HG03521 (cell line): ENCODE measurements at regions not wholly inside any gene's neighbourhood (a gene's known extent, or its start where the extent isn't known, plus 50 kb on each side); places are given as distances from the start of the nearest gene placed in this dataset.
"Not testable (repeated sequence)": the region's sequence is repeated elsewhere in the genome, so short reads cannot be mapped to it uniquely, and the experiment has no call there.

ENCODE experiments used
- ATAC-seq: cut with Tn5 transposase; IDR thresholded peaks from one replicate; pipeline ENCODE4 v1.9.1; 2021; ENCODE audit warnings: mild to moderate bottlenecking, moderate library complexity; ENCODE audit not compliant: unreplicated experiment

- not testable (repeated sequence) for ATAC-seq
These were observed 50.3 kb upstream of the UGT2B15 start for GRCh38 chr4:68720723-68721122.

DNA sequence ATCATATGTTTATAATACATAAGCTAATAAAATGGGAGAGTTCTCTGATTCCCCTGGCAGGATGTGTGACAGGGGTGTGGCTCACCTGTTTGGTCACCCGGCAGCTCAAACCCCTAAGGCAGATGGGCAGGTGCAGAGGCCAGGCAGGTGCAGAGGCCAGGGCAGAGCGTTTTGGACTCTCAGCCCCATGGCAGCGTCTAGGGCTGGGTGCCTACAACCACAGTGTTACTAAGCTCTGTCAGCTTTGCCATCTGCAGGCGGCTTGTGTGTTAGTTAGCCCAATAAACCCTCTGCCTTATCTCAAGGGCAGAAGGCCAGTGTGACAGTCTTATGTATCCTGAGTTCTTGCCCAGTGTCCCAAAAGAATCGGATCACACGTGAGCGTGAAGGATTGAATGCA lies 54.0 kb upstream of the UGT2B15 start:
- ATAC-seq, result no peak

GRCh38 chr4:68724922-68725321 lies 54.5 kb upstream of the UGT2B15 start:
- ATAC-seq, result no peak

DNA sequence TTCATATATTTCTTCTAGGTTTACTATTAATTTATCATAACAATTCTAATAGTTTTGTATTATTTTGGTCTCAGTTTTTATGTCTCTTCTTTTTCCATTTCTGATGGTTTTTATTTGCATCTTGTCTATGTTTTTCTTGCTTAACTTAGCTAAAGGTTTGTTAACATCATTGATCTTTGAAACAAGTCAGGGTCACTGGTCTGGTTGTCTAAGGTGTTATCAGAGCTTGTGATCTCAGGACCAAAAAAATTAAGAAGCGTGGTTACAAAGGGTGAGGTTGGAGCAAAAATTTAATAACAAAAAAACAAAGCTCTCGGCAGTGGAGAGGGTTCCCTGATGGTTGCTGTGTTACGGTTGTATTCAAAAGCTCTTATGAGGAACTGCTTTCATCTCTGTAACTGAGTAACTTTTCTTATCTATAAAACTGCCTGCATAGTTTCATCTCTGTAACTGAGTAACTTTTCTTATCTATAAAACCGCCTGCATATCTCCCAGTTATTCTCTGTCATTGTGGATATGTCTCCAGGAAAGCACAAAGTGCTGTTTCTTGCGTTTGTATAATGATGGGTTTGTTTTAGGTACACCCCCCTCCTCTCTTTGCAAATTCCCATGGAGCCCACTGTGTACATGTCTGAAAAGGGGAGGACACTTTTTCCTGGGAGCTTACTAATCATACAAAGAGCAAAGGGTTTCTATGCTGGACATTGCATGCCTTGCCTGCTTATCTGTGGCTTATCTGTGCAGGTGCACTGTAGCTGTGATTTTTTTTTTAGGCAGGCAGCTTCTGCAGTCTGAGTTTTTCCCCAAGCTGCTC lies 62.4 kb upstream of the UGT2B15 start:
- peak; percentile 86 for ATAC-seq

- ATAC-seq, result no peak
These were observed 63.6 kb upstream of the UGT2B15 start for GRCh38 chr4:68734095-68734494.

DNA sequence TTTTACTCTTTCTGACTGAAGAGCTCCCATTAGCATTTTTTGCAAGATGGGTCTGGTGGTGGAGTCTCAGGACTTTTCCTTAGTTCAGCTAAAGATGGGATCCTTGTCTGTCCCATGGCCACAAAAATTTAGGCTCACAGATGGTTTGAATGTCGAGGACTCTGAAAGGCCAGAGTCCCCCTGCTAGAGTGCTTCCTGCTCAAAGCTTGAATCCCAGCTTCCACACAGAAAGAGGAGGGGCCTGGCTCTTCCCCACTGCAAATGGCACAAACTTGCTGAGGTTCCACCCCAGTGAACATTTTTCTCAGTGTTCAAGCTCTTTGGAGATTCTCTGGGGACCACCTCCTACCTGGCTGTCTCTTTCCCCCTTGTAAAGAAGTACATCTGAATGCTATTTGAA lies 64.7 kb upstream of the UGT2B15 start:
- ATAC-seq, result no peak

GRCh38 chr4:68736813-68737212 lies 66.4 kb upstream of the UGT2B15 start:
- no peak for ATAC-seq

GRCh38 chr4:68738036-68738435 lies 67.6 kb upstream of the UGT2B15 start:
- ATAC-seq, result no peak

- no peak for ATAC-seq
These were observed 71.4 kb upstream of the UGT2B10 start for GRCh38 chr4:68744368-68744767.

- no peak for ATAC-seq
These were observed 67.4 kb upstream of the UGT2B10 start for GRCh38 chr4:68748181-68748991.

DNA sequence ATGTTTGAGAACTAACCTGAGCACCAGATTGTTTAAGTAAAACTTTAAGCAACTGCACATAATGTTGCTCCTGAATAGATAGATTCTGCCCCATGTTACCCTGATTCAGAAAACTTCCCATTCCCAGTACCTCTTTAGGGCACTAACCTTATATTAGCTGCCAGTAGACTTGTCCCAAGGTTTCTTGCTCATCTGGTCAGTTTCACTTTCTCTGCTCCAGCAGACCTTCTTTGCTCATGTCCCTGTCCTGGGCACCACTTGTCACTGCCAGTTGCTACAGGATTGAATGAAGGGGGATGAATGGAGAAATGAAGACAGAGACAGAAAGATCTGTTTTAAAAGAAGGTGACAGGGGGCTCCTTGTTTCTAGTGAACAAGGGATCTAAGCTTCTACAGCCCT lies 65.2 kb upstream of the UGT2B10 start:
- no peak for ATAC-seq

DNA sequence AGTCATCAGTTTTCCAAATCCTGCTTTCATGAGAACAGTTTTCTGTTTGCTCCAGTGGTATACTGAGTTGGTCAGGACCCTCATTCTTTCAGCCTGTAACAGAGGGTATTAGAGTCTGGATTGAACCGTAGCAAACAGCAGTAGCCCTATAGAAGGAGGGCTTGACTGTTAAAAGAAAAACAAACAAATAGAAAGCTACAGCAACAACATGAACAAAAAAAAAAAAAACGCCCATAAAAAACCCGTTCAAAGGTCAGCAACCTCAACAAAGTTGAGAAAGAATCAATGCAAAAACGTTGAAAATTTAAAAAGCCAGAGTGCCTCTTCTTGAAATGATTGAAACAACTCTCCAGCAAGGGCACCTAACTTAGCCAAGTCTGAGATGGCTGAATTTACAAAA lies 64.7 kb upstream of the UGT2B10 start:
- ATAC-seq, result no peak

GRCh38 chr4:68765876-68766275 lies 49.9 kb upstream of the UGT2B10 start:
- ATAC-seq, result no peak
